Uterus (tissue), 3 donors: ENCODE measurements at regions not wholly inside any gene's neighbourhood (a gene's known extent, or its start where the extent isn't known, plus 50 kb on each side); places are given as distances from the start of the nearest gene placed in this dataset.

ENCODE experiments used
- DNase-seq, 2 donors: peaks; one replicate each; pipeline ENCODE4 v3.0.0-alpha.2; 2019 to 2020
- H3K27ac ChIP-seq, 2 donors: fragments of 200-600 bp; sonication (generic); 1 replicate in 1 of 2; 2 replicates in 1 of 2; pipeline ENCODE4 v1.5.1; 2016 to 2018
- H3K27me3 ChIP-seq, 2 donors: fragments of 200-600 bp; sonication (generic); one replicate each; pipeline ENCODE4 v1.5.1; 2018 to 2019; ENCODE audit warnings: control low read depth in 1 of 2
- H3K36me3 ChIP-seq, 2 donors: fragments of 200-600 bp; sonication (generic); one replicate each; pipeline ENCODE4 v1.5.1; 2019; ENCODE audit warnings: control low read depth in 1 of 2
- H3K4me1 ChIP-seq, 2 donors: fragments of 200-600 bp; sonication (generic); one replicate each; pipeline ENCODE4 v1.5.1; 2018 to 2019; ENCODE audit warnings: control low read depth in 1 of 2
- H3K4me3 ChIP-seq, 2 donors: fragments of 200-600 bp; sonication (generic); 1 replicate in 1 of 2; 2 replicates in 1 of 2; pipeline ENCODE4 v1.5.1; 2018 to 2019; ENCODE audit warnings: mild to moderate bottlenecking in 1 of 2
- H3K9me3 ChIP-seq, 2 donors: fragments of 200-600 bp; sonication (generic); one replicate each; pipeline ENCODE4 v1.5.1; 2019; ENCODE audit warnings: control low read depth in 1 of 2
- POLR2A ChIP-seq, 2 donors: fragments of 450-650 bp; IDR thresholded peaks; one replicate each; pipeline ENCODE4 v1.6.1; 2016; ENCODE audit warnings: antibody characterized with exemption in 2 of 2, mild to moderate bottlenecking in 1 of 2, moderate library complexity in 1 of 2
- intact Hi-C: fragments of 100-400 bp; cut with DNase I; formaldehyde crosslinking; loops from one replicate; pipeline ENCODE4 v1.15.1; 2023; ENCODE audit warnings: low total_unique reads
- TF ChIP-seq, protein P1 (sequence below), 4 experiments: fragments of 200-600 bp in 2 of 4; fragments of 450-650 bp in 2 of 4; sonication (generic) in 2 of 4; IDR thresholded peaks; one replicate each; pipeline ENCODE4 v1.5.1; 2016 to 2019; ENCODE audit warnings: antibody characterized with exemption in 4 of 4, mild to moderate bottlenecking in 2 of 4, moderate library complexity in 1 of 4
- donor health status: DM: yes; HTN: yes; CAD: no.

DNA sequence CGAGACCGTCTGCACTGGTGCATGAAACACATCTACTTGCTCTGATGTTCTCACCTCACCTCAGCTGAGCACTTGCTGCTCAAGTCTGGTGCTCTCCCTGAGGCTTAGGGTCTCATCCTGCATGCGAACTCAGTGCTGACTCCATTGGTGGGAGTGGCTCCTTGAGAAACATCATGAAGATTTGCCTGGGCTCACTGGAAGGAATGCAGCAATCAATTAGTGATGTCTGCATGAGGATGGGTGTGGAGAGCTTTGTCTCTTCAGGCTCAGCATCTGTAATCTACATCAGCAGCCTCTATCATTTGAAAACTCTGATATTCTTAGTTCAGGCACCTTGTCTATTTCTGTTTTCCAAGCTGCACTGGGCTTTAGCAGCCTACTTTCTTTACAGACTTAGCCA lies 204.4 kb downstream of the IRF8 start:
- Histone ChIP-seq H3K36me3 (no peaks in the 10 kb centered on the region), H3K9me3 (no peaks in the 10 kb centered on the region), H3K27me3 (no peaks in the 10 kb centered on the region), H3K4me1 (no peaks in the 10 kb centered on the region), H3K27ac (no peak overlapping the region), H3K4me3 (no peak overlapping the region)
- TF ChIP-seq, protein P1, sequence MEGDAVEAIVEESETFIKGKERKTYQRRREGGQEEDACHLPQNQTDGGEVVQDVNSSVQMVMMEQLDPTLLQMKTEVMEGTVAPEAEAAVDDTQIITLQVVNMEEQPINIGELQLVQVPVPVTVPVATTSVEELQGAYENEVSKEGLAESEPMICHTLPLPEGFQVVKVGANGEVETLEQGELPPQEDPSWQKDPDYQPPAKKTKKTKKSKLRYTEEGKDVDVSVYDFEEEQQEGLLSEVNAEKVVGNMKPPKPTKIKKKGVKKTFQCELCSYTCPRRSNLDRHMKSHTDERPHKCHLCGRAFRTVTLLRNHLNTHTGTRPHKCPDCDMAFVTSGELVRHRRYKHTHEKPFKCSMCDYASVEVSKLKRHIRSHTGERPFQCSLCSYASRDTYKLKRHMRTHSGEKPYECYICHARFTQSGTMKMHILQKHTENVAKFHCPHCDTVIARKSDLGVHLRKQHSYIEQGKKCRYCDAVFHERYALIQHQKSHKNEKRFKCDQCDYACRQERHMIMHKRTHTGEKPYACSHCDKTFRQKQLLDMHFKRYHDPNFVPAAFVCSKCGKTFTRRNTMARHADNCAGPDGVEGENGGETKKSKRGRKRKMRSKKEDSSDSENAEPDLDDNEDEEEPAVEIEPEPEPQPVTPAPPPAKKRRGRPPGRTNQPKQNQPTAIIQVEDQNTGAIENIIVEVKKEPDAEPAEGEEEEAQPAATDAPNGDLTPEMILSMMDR (IDR thresholded peaks at IDR 0.05), result no peak
- no peak for TF ChIP-seq POLR2A (IDR thresholded peaks at IDR 0.05)
- intact Hi-C loops, result no loop called here
- no peak for DNase-seq

DNA sequence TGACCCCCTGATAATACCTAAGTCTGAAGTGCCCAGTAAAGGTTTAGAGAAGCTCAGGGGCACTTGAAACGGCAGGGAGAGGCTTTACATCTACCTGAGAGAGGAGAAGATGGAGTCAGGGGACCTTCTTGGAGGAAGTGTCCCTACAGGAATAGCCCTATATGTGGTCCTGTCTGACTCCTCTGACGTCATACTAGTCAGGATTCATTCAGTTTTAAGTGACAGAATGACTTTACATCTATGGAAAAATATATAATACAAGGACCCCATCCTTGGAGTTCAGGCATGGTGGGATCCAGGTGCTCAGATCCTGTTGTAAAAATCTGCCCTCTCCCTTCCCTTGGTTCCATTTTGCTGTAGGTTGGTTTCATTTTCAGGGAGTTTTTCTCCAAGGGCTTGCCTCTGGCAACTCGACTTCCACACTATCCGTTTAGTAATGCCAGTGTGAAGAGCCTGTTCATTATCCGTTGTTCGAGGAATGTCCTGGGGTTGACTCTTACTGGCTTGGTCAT lies 205.6 kb downstream of the IRF8 start:
- H3K9me3 ChIP-seq, result no peaks in the 10 kb centered on the region
- DNase-seq, result no peak
- H3K27me3 ChIP-seq, result no peaks in the 10 kb centered on the region
- no peaks in the 10 kb centered on the region for H3K4me1 ChIP-seq
- H3K4me3 ChIP-seq, result no peak overlapping the region
- TF ChIP-seq, protein P1 (IDR thresholded peaks at IDR 0.05), result no peak
- no peak for TF ChIP-seq POLR2A (IDR thresholded peaks at IDR 0.05)
- intact Hi-C loops, result no loop called here
- H3K36me3 ChIP-seq, result no peaks in the 10 kb centered on the region
- no peak overlapping the region for H3K27ac ChIP-seq

DNA sequence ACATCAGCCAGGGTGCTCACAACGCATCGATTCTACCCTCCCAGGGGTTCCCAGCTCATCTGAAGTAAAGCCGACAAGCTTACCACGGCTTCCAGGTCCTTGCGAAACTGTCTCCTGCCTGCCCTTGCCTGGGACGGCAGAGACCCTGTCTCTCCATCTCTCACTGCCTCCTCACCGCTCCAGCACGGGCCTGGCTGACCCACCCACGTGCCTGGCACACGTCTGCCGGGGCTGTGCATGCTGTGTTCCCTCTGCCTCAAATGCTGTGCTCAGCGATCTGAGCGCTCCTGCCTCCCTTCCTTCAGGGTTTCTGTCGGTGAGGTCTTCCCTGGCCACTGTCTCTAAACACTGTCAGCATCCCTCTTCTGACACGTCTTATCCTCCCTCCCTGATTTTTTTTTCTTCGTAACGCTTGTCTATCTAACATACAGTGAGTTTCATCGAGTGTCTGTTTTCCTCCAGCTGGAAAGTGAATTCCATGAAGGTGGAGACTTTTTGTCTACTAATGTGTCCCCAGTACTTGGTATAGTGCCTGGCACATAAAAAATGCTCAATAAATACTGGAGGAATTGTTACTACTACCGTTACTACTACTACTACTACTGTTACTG lies 208.4 kb downstream of the IRF8 start:
- H3K4me3 ChIP-seq, result no peak overlapping the region
- no peaks in the 10 kb centered on the region for H3K27me3 ChIP-seq
- TF ChIP-seq POLR2A (IDR thresholded peaks at IDR 0.05), result no peak
- TF ChIP-seq, protein P1 (IDR thresholded peaks at IDR 0.05), result no peak
- H3K4me1 ChIP-seq, result no peaks in the 10 kb centered on the region
- no peak overlapping the region for H3K27ac ChIP-seq
- no peaks in the 10 kb centered on the region for H3K9me3 ChIP-seq
- no peak for DNase-seq
- intact Hi-C loops, result no loop called here
- H3K36me3 ChIP-seq, result no peaks in the 10 kb centered on the region

DNA sequence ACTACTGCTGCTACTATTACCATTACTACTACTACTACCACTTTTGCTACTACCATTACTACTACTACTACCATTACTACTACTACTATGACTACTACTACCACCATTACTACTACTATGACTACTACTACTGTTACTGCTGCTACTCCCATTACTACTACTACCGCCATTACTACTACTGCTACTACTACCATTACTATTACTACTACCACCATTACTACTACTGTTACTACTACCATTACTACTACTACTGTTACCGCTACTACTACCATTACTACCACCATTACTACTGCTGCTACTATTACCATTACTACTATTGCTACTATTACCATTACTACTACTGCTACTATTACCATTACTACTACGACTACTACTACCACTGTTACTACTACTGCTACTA lies 209.1 kb downstream of the IRF8 start:
- no peaks in the 10 kb centered on the region for H3K36me3 ChIP-seq
- H3K9me3 ChIP-seq, result no peaks in the 10 kb centered on the region
- no peak overlapping the region for H3K27ac ChIP-seq
- TF ChIP-seq POLR2A (IDR thresholded peaks at IDR 0.05), result no peak
- TF ChIP-seq, protein P1 (IDR thresholded peaks at IDR 0.05), result no peak
- H3K27me3 ChIP-seq, result no peaks in the 10 kb centered on the region
- intact Hi-C loops, result no loop called here
- no peak for DNase-seq
- H3K4me1 ChIP-seq, result no peaks in the 10 kb centered on the region
- H3K4me3 ChIP-seq, result no peak overlapping the region

DNA sequence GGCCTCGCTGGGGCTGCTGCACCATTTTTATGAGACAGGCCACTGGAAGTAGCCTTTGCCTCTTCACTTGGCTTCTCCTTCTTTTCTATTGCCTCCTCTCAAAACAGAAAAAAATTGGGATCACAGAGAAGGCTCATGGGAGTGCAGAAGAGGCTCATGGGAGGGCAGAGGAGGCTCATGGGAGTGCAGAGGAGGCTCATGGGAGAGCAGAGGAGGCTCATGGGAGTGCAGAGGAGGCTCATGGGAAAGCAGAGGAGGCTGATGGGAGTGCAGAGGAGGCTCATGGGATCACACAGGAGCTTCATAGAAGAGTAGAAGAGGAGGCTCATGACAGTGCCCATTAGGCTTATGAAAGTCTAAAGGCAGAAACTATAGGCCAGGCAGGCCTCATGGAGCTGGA lies 211.2 kb downstream of the IRF8 start:
- Histone ChIP-seq H3K27me3 (no peaks in the 10 kb centered on the region), H3K4me3 (no peak overlapping the region), H3K36me3 (no peaks in the 10 kb centered on the region), H3K4me1 (no peaks in the 10 kb centered on the region), H3K27ac (no peak overlapping the region), H3K9me3 (no peaks in the 10 kb centered on the region)
- DNase-seq, result no peak
- intact Hi-C loops, result no loop called here
- TF ChIP-seq, protein P1 (IDR thresholded peaks at IDR 0.05), result no peak
- no peak for TF ChIP-seq POLR2A (IDR thresholded peaks at IDR 0.05)
